ENCODE measurements at regions not wholly inside any gene's neighbourhood (a gene's known extent, or its start where the extent isn't known, plus 50 kb on each side); places are given as distances from the start of the nearest gene placed in this dataset.
A peak's percentile ranks its signal among the peaks of the same experiment; 100 is the strongest.

- H2BK5ac ChIP-seq (ENCODE audit: insufficient read length, low read length), result no peak overlapping the region
- no peaks in the 10 kb centered on the region for H3K27me3 ChIP-seq (ENCODE audit: insufficient read depth, low read length)
- H3K18ac ChIP-seq (ENCODE audit: insufficient read length, low read depth, low read length), result no peak overlapping the region
- H3K4me2 ChIP-seq (ENCODE audit: insufficient read depth, insufficient read length, low read length), result no peak overlapping the region
- H2BK12ac ChIP-seq (ENCODE audit: insufficient read length, low read depth, low read length), result no peak overlapping the region
- H3K4ac ChIP-seq (ENCODE audit: low read depth, low read length), result no peak overlapping the region
- no peak overlapping the region for H3K56ac ChIP-seq (ENCODE audit: insufficient read length, low read depth, low read length)
- H2BK20ac ChIP-seq (ENCODE audit: low read depth, low read length, poor library complexity, severe bottlenecking), result no peak overlapping the region
- H2AFZ ChIP-seq (ENCODE audit: low read length), result no peak overlapping the region
- no peaks in the 10 kb centered on the region; the same call in 1 of the 2 replicates for H3K4me1 ChIP-seq (ENCODE audit: insufficient read depth, low read length)
- H3T11ph ChIP-seq (ENCODE audit: low read length), result no peak overlapping the region
- no peak overlapping the region for H2BK15ac ChIP-seq (ENCODE audit: low read depth, low read length)
- no peak overlapping the region for H3K27ac ChIP-seq (ENCODE audit: insufficient read length, low read depth, low read length)
- no peak overlapping the region for H3K14ac ChIP-seq (ENCODE audit: insufficient read depth, low read length)
- WGBS (ENCODE audit: extremely low coverage, insufficient read length, low lambda C conversion rate), result no CpG with 5 or more reads among the region's 1 CpG
- H3K27ac Mint-ChIP-seq, result peak overlapping the region in 2 of 3 experiments; percentile 71 to 73; a peak in 3 of 7 replicates
- H3K23me2 ChIP-seq (ENCODE audit: insufficient read length, low read depth, low read length, poor library complexity, severe bottlenecking), result no peaks in the 10 kb centered on the region
- no peak overlapping the region for H4K91ac ChIP-seq (ENCODE audit: insufficient read length, low read depth, low read length)
- H4K8ac ChIP-seq (replicated peaks; ENCODE audit: insufficient read length, low read depth, low read length), result no peak overlapping the region
- no peak overlapping the region for H4K5ac ChIP-seq (ENCODE audit: insufficient read length, low read depth, low read length)
- no peak overlapping the region for H3K4me3 Mint-ChIP-seq
- no peaks in the 10 kb centered on the region for H3K36me3 Mint-ChIP-seq (ENCODE audit: insufficient read depth in 1 of 3, low read depth in 3 of 3)
- H2BK120ac ChIP-seq (ENCODE audit: low read depth, low read length, poor library complexity, severe bottlenecking), result no peak overlapping the region
- no peaks in the 10 kb centered on the region for H3K9me3 ChIP-seq (ENCODE audit: control insufficient read depth, low read depth, low read length)
- peaks cover 2% of the 10 kb centered on the region; the same call in 1 of the 2 replicates for H3K27me3 Mint-ChIP-seq (ENCODE audit: low read depth)
- TF ChIP-seq CTCF (conservative IDR thresholded peaks at IDR 0.05), result no peak
- H2AK5ac ChIP-seq (ENCODE audit: insufficient read length, low read length), result no peak overlapping the region
- H3K79me1 ChIP-seq (ENCODE audit: insufficient read depth, low read depth, low read length, poor library complexity, severe bottlenecking), result no peaks in the 10 kb centered on the region
- no peak overlapping the region for H3K9ac ChIP-seq (ENCODE audit: extremely low read depth, insufficient read length, low read length)
- H3K23ac ChIP-seq (ENCODE audit: insufficient read length, low read depth, low read length), result no peak overlapping the region
- no peaks in the 10 kb centered on the region for H4K20me1 ChIP-seq (ENCODE audit: control insufficient read depth, insufficient read depth, insufficient read length)
- DNase-seq, result no peak
- no peaks in the 10 kb centered on the region for H3K79me2 ChIP-seq (ENCODE audit: insufficient read depth, low read length)
- H3K4me1 Mint-ChIP-seq, result peaks cover 30 to 44% of the 10 kb centered on the region in 2 experiments
- H3K9me3 Mint-ChIP-seq, result no peaks in the 10 kb centered on the region; a peak in 1 of 5 replicates
Observed at GRCh38 chr13:79779761-79780160, 298.8 kb downstream of the NDFIP2 start.
